Cardiac muscle cell (in vitro differentiated cells and primary cell): ENCODE measurements at regions not wholly inside any gene's neighbourhood (a gene's known extent, or its start where the extent isn't known, plus 50 kb on each side); places are given as distances from the start of the nearest gene placed in this dataset.
A peak's percentile ranks its signal among the peaks of the same experiment; 100 is the strongest.

Experiments used
- DNase-seq, 2 donors: peaks; one replicate each; pipeline versions ENCODE4 v3.0.0 to v3.0.0-alpha.2; 2010 to 2017; ENCODE audit warnings: low read depth in 1 of 2, low spot score in 1 of 2
- H3K27ac ChIP-seq: fragments of 200-600 bp; sonication (generic); 2 replicates; pipeline ENCODE4 v1.5.1; 2016
- H3K27me3 ChIP-seq: fragments of 200-600 bp; sonication (generic); 2 replicates; pipeline ENCODE4 v1.6.0; 2016; ENCODE audit warnings: control low read depth
- H3K36me3 ChIP-seq: fragments of 200-600 bp; sonication (generic); 2 replicates; pipeline ENCODE4 v1.5.1; 2016; ENCODE audit warnings: control low read depth
- H3K4me1 ChIP-seq: fragments of 200-600 bp; sonication (generic); 2 replicates; pipeline ENCODE4 v1.8.1; 2017; ENCODE audit warnings: low read depth, mild to moderate bottlenecking, mixed run types
- H3K4me3 ChIP-seq: fragments of 200-600 bp; sonication (generic); 2 replicates; pipeline ENCODE4 v1.5.1; 2016; ENCODE audit warnings: mild to moderate bottlenecking
- H3K9me3 ChIP-seq: fragments of 200-600 bp; sonication (generic); 2 replicates; pipeline ENCODE4 v1.5.1; 2017; ENCODE audit warnings: low read depth, mild to moderate bottlenecking, control low read depth
- CTCF ChIP-seq: IDR thresholded peaks from 2 replicates; pipeline ENCODE4 v1.5.1; 2012; ENCODE audit warnings: low read depth, mild to moderate bottlenecking, low read length

- no peak for TF ChIP-seq CTCF
- peaks cover 12% of the 10 kb centered on the region for H3K4me1 ChIP-seq
- no peak for DNase-seq
- H3K36me3 ChIP-seq, result no peaks in the 10 kb centered on the region
- no peaks in the 10 kb centered on the region for H3K27me3 ChIP-seq
- no peaks in the 10 kb centered on the region for H3K9me3 ChIP-seq
- H3K27ac ChIP-seq, result no peak overlapping the region
- no peak overlapping the region for H3K4me3 ChIP-seq
These were observed 70.6 kb upstream of the DEFB112 start for GRCh38 chr6:50120300-50120699.

- no peak for DNase-seq
- Histone ChIP-seq H3K36me3 (no peaks in the 10 kb centered on the region), H3K27ac (no peak overlapping the region), H3K4me1 (no peaks in the 10 kb centered on the region), H3K4me3 (no peak overlapping the region), H3K9me3 (no peaks in the 10 kb centered on the region), H3K27me3 (peaks cover 10% of the 10 kb centered on the region)
- no peak for TF ChIP-seq CTCF
These were observed 74.0 kb upstream of the DEFB112 start for GRCh38 chr6:50123688-50124087.

GRCh38 chr6:50124572-50124971, 74.8 kb upstream of the DEFB112 start:
- Histone ChIP-seq H3K36me3 (no peaks in the 10 kb centered on the region), H3K4me1 (no peaks in the 10 kb centered on the region), H3K27me3 (peaks cover 13% of the 10 kb centered on the region), H3K9me3 (no peaks in the 10 kb centered on the region), H3K4me3 (no peak overlapping the region), H3K27ac (no peak overlapping the region)
- TF ChIP-seq CTCF, result no peak
- no peak for DNase-seq

GRCh38 chr6:50128420-50129005, 78.8 kb upstream of the DEFB112 start:
- Histone ChIP-seq H3K9me3 (no peaks in the 10 kb centered on the region), H3K27me3 (peaks cover 13% of the 10 kb centered on the region), H3K27ac (no peak overlapping the region), H3K4me1 (no peaks in the 10 kb centered on the region), H3K36me3 (no peaks in the 10 kb centered on the region), H3K4me3 (no peak overlapping the region)
- peak; percentile 38 to 40 for DNase-seq
- peak; percentile 42 for TF ChIP-seq CTCF

- no peak for DNase-seq
- Histone ChIP-seq H3K27me3 (no peaks in the 10 kb centered on the region), H3K36me3 (no peaks in the 10 kb centered on the region), H3K4me3 (no peak overlapping the region), H3K4me1 (no peaks in the 10 kb centered on the region), H3K27ac (no peak overlapping the region), H3K9me3 (no peaks in the 10 kb centered on the region)
- TF ChIP-seq CTCF, result no peak
These were observed 86.2 kb upstream of the DEFB112 start for GRCh38 chr6:50135968-50136367.

- no peak for DNase-seq
- Histone ChIP-seq H3K4me3 (no peak overlapping the region), H3K27ac (no peak overlapping the region), H3K27me3 (peaks cover 3% of the 10 kb centered on the region), H3K9me3 (no peaks in the 10 kb centered on the region), H3K36me3 (no peaks in the 10 kb centered on the region), H3K4me1 (no peaks in the 10 kb centered on the region)
- no peak for TF ChIP-seq CTCF
These were observed 91.4 kb upstream of the DEFB112 start for GRCh38 chr6:50141100-50141499.
